ENCODE measurements at regions not wholly inside any gene's neighbourhood (a gene's known extent, or its start where the extent isn't known, plus 50 kb on each side); places are given as distances from the start of the nearest gene placed in this dataset.

DNA sequence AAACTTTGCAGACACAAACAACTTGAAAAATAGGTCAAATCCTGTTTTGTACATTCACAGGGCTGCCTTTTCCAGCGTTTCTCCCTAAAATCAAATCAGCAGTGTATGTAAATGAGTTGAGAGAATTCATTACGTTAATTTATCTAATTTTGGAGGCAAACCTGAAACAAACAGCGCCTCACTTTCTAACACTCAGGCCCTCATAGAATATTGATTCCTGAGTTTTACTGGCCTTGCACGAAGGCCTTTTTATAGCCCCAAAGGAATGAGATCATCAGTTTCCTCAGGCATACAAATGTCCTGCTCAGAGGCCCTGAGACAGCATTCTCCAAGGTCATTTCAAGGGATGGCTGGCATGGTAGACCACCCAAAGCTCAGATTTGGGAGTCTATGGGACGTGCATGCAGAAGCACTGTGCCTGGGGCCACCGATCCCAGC lies 131.7 kb upstream of the CHST15 start:
- TF ChIP-seq, protein P1, sequence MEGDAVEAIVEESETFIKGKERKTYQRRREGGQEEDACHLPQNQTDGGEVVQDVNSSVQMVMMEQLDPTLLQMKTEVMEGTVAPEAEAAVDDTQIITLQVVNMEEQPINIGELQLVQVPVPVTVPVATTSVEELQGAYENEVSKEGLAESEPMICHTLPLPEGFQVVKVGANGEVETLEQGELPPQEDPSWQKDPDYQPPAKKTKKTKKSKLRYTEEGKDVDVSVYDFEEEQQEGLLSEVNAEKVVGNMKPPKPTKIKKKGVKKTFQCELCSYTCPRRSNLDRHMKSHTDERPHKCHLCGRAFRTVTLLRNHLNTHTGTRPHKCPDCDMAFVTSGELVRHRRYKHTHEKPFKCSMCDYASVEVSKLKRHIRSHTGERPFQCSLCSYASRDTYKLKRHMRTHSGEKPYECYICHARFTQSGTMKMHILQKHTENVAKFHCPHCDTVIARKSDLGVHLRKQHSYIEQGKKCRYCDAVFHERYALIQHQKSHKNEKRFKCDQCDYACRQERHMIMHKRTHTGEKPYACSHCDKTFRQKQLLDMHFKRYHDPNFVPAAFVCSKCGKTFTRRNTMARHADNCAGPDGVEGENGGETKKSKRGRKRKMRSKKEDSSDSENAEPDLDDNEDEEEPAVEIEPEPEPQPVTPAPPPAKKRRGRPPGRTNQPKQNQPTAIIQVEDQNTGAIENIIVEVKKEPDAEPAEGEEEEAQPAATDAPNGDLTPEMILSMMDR (IDR thresholded peaks at IDR 0.05), result no peak
- TF ChIP-seq POLR2AphosphoS5 (IDR thresholded peaks at IDR 0.05), result no peak

Data from suprapubic skin (tissue), 3 donors.